WTC11 (cell line): ENCODE measurements at regions not wholly inside any gene's neighbourhood (a gene's known extent, or its start where the extent isn't known, plus 50 kb on each side); places are given as distances from the start of the nearest gene placed in this dataset.

Source experiments
- CTCF ChIP-seq: fragments of 200-600 bp; IDR thresholded peaks from 2 replicates; pipeline ENCODE4 v1.8.0; 2022; ENCODE audit warnings: antibody characterized with exemption
- ZNF512 ChIP-seq: sonication (generic); formaldehyde crosslinking; IDR thresholded peaks from 2 replicates; pipeline ENCODE4 v1.8.1; 2022; ENCODE audit warnings: missing genetic modification reagents, borderline replicate concordance

GRCh38 chr3:166897811-166898210 is 482.3 kb downstream of the ZBBX start:
- TF ChIP-seq CTCF (no peak), ZNF512 (CRISPR knock-in tag) (no peak)
